ENCODE measurements at regions not wholly inside any gene's neighbourhood (a gene's known extent, or its start where the extent isn't known, plus 50 kb on each side); places are given as distances from the start of the nearest gene placed in this dataset.
"Not testable (repeated sequence)": the region's sequence is repeated elsewhere in the genome, so short reads cannot be mapped to it uniquely, and the experiment has no call there.

DNA sequence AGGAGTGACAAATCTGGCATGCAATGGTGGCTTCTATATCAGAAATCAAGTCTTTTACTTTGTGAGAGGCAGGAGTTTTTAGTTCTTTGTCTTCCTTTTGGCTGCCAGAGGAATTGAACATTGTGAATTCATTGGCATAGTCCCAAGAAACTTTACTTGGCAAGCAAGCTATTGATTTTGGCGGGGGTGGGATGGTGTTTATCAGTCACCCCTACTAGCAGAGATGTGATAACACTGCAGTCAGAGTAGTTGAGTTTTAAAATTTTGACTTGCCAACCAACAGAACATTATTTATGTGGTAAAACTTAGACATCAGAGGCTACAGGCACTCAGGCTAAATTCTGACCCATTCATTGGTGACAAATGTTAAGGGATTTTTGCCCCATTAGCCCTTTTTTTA lies 129.2 kb downstream of the FAM72B start:
- CTCF ChIA-PET; H3K9me3 ChIP-seq (ENCODE audit: low read length); H3K9ac ChIP-seq (ENCODE audit: low read length); H2AFZ ChIP-seq (ENCODE audit: low read length); POLR2A ChIA-PET (ENCODE audit: unreplicated experiment); H3K4me2 ChIP-seq (ENCODE audit: low read length); H3K9me2 ChIP-seq (replicated peaks; ENCODE audit: low read length); BruUV-seq (replicated peaks); H3K36me3 ChIP-seq (ENCODE audit: low read depth, low read length); H3K27ac ChIP-seq (ENCODE audit: low read length); DNase-seq; H4K20me1 ChIP-seq (ENCODE audit: low read length); H3F3A ChIP-seq (ENCODE audit: low read length, unreplicated experiment); intact Hi-C loops (cut with micrococcal nuclease); H3K79me2 ChIP-seq (ENCODE audit: low read length); ATAC-seq; H3K27me3 ChIP-seq (ENCODE audit: low read length); H3K4me3 ChIP-seq (ENCODE audit: low read length); H3K4me1 ChIP-seq (ENCODE audit: insufficient read depth, low read length): not testable (repeated sequence)

DNA sequence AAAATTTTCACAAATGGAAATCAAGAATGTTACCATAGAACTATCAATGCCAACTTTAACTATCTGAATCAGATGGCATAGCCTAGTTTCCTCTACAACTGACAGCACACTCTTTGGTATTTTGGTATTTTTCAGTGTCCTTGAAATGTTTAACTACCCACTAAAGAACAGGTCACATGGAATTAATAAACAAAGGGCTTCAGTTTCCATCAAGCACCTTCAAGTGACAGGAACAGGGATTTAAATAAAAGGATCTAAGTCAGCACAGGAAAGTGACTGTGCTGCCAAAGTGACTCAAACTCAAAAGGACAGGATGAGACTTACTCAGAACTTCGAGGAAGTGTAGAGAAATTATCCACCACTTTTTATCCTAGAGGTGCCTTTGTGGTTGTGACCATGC lies 117.2 kb downstream of the FAM72B start:
- DNase-seq; H3K36me3 ChIP-seq (ENCODE audit: low read depth, low read length); H3K9ac ChIP-seq (ENCODE audit: low read length); intact Hi-C loops (cut with micrococcal nuclease); H3K9me3 ChIP-seq (ENCODE audit: low read length); H4K20me1 ChIP-seq (ENCODE audit: low read length); H3K4me3 ChIP-seq (ENCODE audit: low read length); BruUV-seq (replicated peaks); H3K4me1 ChIP-seq (ENCODE audit: insufficient read depth, low read length); CTCF ChIA-PET; H3K9me2 ChIP-seq (replicated peaks; ENCODE audit: low read length); H3K4me2 ChIP-seq (ENCODE audit: low read length); H2AFZ ChIP-seq (ENCODE audit: low read length); ATAC-seq; POLR2A ChIA-PET (ENCODE audit: unreplicated experiment); H3K27ac ChIP-seq (ENCODE audit: low read length); H3K79me2 ChIP-seq (ENCODE audit: low read length); H3F3A ChIP-seq (ENCODE audit: low read length, unreplicated experiment); H3K27me3 ChIP-seq (ENCODE audit: low read length): not testable (repeated sequence)

DNA sequence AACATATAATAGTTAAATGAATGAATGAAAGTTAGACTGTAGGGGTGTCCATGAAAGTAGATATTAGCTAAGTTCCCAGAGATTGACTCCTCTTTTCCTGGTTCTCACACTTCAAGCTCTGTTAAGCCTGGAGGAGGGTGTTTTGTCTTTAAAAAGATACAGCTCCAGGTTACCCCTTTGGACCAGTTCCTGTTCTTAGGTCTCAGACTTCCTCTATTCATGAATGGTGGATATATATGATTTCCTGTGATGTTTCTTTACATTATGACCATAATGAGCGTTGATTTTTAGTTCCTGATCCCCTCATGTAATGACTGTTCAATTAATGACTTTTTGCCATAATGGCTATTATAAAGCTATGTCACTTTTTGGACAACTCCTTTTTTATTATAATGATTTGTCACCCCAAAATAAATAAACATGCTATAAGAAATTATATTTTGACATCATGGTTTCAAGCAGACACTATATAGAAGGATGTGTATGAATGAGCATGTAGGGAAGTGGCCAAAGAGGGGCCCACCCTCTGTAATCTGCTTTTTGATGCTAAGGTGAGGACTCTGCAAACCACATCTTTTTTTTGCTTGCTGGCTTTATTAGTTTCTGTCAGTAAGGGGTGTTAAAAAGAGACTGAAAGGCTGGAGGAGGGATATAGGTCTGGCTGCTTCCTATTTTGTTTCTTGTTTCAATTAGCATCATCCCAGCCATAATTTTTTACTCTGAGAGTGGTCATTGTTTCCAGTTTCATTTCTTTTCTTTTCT lies 115.2 kb downstream of the FAM72B start:
- H3K27ac ChIP-seq (ENCODE audit: low read length); H3K4me1 ChIP-seq (ENCODE audit: insufficient read depth, low read length); intact Hi-C loops (cut with micrococcal nuclease); H3K36me3 ChIP-seq (ENCODE audit: low read depth, low read length); POLR2A ChIA-PET (ENCODE audit: unreplicated experiment); H3K4me2 ChIP-seq (ENCODE audit: low read length); H3K79me2 ChIP-seq (ENCODE audit: low read length); H3F3A ChIP-seq (ENCODE audit: low read length, unreplicated experiment); CTCF ChIA-PET; H3K9ac ChIP-seq (ENCODE audit: low read length); H4K20me1 ChIP-seq (ENCODE audit: low read length); H3K9me2 ChIP-seq (replicated peaks; ENCODE audit: low read length); H2AFZ ChIP-seq (ENCODE audit: low read length); BruUV-seq (replicated peaks); ATAC-seq; H3K9me3 ChIP-seq (ENCODE audit: low read length); H3K27me3 ChIP-seq (ENCODE audit: low read length); H3K4me3 ChIP-seq (ENCODE audit: low read length); DNase-seq: not testable (repeated sequence)

DNA sequence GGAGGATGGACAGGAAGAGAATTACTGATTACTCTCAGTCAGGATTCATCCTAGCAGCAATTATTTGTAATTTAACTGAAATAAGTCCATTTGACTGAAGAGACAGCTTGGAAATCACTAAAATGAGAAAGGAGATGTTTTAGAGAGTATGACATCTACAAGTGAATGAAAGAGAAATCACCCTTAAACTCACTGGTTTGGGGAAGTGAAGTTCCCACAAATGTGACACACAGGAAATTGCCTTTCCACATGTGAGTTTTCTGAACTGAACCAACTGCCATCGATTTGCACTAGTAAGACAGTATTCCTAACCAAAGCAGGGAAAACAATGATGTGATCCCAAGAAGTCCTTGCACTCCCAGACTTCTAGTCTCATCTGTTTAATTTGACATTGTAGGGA lies 110.3 kb downstream of the FAM72B start:
- CTCF ChIA-PET; H3K9ac ChIP-seq (ENCODE audit: low read length); H3K36me3 ChIP-seq (ENCODE audit: low read depth, low read length); H4K20me1 ChIP-seq (ENCODE audit: low read length); H3K4me2 ChIP-seq (ENCODE audit: low read length); H3K27ac ChIP-seq (ENCODE audit: low read length); H3K27me3 ChIP-seq (ENCODE audit: low read length); H3K4me1 ChIP-seq (ENCODE audit: insufficient read depth, low read length); DNase-seq; H3K4me3 ChIP-seq (ENCODE audit: low read length); BruUV-seq (replicated peaks); H3K79me2 ChIP-seq (ENCODE audit: low read length); H3F3A ChIP-seq (ENCODE audit: low read length, unreplicated experiment); intact Hi-C loops (cut with micrococcal nuclease); H2AFZ ChIP-seq (ENCODE audit: low read length); ATAC-seq; H3K9me3 ChIP-seq (ENCODE audit: low read length); POLR2A ChIA-PET (ENCODE audit: unreplicated experiment); H3K9me2 ChIP-seq (replicated peaks; ENCODE audit: low read length): not testable (repeated sequence)

DNA sequence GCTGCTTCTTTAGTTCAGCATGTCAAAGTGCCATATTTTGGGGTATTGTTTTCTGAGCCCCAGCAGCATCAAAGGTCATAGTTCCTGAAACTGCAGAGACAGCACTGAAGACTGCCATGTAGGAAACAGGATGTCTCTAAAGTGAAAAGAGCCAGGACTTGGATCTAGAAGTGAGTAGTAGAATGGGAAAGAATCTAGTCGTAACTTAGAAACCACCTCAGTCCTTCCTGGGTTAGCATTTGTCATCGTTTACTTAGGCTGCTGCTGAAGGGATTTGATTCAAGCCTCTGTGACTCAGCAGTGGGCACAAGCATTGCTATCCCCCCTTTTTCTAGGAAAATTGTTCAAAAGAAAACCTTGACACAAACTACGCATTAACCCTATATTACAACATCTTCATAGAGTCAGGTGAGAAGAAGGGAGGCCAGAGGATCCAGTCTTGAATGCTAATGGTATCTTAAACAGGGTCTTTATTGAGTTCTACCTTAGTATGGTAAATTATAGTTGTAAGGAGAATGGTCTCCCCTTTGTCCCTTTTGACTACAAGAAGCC lies 108.8 kb downstream of the FAM72B start:
- H3K79me2 ChIP-seq (ENCODE audit: low read length); H3K36me3 ChIP-seq (ENCODE audit: low read depth, low read length); H3K9ac ChIP-seq (ENCODE audit: low read length); H3K4me1 ChIP-seq (ENCODE audit: insufficient read depth, low read length); H3K4me2 ChIP-seq (ENCODE audit: low read length); H2AFZ ChIP-seq (ENCODE audit: low read length); H3K27ac ChIP-seq (ENCODE audit: low read length); POLR2A ChIA-PET (ENCODE audit: unreplicated experiment); intact Hi-C loops (cut with micrococcal nuclease); CTCF ChIA-PET; H3K9me2 ChIP-seq (replicated peaks; ENCODE audit: low read length); H4K20me1 ChIP-seq (ENCODE audit: low read length); H3K4me3 ChIP-seq (ENCODE audit: low read length); BruUV-seq (replicated peaks); H3K9me3 ChIP-seq (ENCODE audit: low read length); H3F3A ChIP-seq (ENCODE audit: low read length, unreplicated experiment); H3K27me3 ChIP-seq (ENCODE audit: low read length): not testable (repeated sequence)
- peak; percentile 7 for DNase-seq
- peak; percentile 96 for ATAC-seq

DNA sequence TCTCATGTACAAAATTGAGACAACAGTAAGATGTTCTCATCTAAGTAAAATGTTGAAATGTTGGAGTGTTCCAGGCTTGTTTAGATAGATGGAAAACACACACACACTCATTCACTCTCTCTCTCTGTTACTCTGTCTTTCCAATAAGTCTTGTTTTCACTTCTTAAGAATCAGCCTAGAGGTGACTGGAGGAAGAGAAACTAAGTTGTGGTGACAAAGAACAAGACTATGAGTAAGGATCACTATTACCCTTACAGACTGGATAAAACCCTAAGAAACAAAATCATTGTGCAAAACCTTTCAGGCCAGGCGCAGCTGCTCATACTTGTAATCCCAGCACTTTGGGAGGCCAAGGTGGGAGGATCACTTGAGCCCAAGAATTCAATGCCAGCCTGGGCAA lies 107.5 kb downstream of the FAM72B start:
- H3K9me3 ChIP-seq (ENCODE audit: low read length); H3F3A ChIP-seq (ENCODE audit: low read length, unreplicated experiment); BruUV-seq (replicated peaks); H2AFZ ChIP-seq (ENCODE audit: low read length); intact Hi-C loops (cut with micrococcal nuclease); H3K4me3 ChIP-seq (ENCODE audit: low read length); H3K4me1 ChIP-seq (ENCODE audit: insufficient read depth, low read length); H3K9me2 ChIP-seq (replicated peaks; ENCODE audit: low read length); H4K20me1 ChIP-seq (ENCODE audit: low read length); DNase-seq; ATAC-seq; H3K79me2 ChIP-seq (ENCODE audit: low read length); H3K27me3 ChIP-seq (ENCODE audit: low read length); H3K9ac ChIP-seq (ENCODE audit: low read length); H3K36me3 ChIP-seq (ENCODE audit: low read depth, low read length); CTCF ChIA-PET; H3K4me2 ChIP-seq (ENCODE audit: low read length); POLR2A ChIA-PET (ENCODE audit: unreplicated experiment); H3K27ac ChIP-seq (ENCODE audit: low read length): not testable (repeated sequence)

DNA sequence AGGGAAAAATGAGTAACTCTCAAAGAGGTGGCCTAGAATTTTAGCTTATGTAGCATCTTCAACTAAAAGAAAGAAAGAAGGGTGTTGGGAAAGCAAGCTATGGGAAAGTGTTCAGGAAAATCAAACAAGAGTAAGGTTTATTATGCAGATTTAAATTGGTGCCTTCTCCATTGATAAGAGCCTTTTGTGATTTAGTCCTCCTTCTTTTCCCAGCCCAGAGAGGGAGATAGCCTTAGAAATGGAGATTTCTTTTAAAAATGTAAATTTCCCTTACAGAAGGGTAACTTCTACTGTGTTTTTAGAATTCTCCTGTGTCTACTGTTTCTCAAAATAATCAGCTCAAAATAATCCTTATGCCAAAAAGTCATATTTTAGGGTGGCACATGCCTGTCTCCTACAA lies 104.5 kb downstream of the FAM72B start:
- CTCF ChIA-PET; H4K20me1 ChIP-seq (ENCODE audit: low read length); POLR2A ChIA-PET (ENCODE audit: unreplicated experiment); H3K36me3 ChIP-seq (ENCODE audit: low read depth, low read length); H3K79me2 ChIP-seq (ENCODE audit: low read length); H3K9me2 ChIP-seq (replicated peaks; ENCODE audit: low read length); H3K9ac ChIP-seq (ENCODE audit: low read length); intact Hi-C loops (cut with micrococcal nuclease); H3K27me3 ChIP-seq (ENCODE audit: low read length); H3K27ac ChIP-seq (ENCODE audit: low read length); DNase-seq; ATAC-seq; H2AFZ ChIP-seq (ENCODE audit: low read length); H3K4me2 ChIP-seq (ENCODE audit: low read length); BruUV-seq (replicated peaks); H3K4me1 ChIP-seq (ENCODE audit: insufficient read depth, low read length); H3F3A ChIP-seq (ENCODE audit: low read length, unreplicated experiment); H3K4me3 ChIP-seq (ENCODE audit: low read length); H3K9me3 ChIP-seq (ENCODE audit: low read length): not testable (repeated sequence)

All from PC-3 (cell line).